HG03060 (cell line): ENCODE measurements at regions not wholly inside any gene's neighbourhood (a gene's known extent, or its start where the extent isn't known, plus 50 kb on each side); places are given as distances from the start of the nearest gene placed in this dataset.
"Not testable (repeated sequence)": the region's sequence is repeated elsewhere in the genome, so short reads cannot be mapped to it uniquely, and the experiment has no call there.

Experiments
- ATAC-seq: cut with Tn5 transposase; IDR thresholded peaks from one replicate; pipeline ENCODE4 v1.9.1; 2021; ENCODE audit warnings: low read depth, moderate number of reproducible peaks; ENCODE audit not compliant: unreplicated experiment

- ATAC-seq, result no peak
Measured at GRCh38 chr3:76310089-76310488, 524.7 kb upstream of the ZNF717 start.

- ATAC-seq, result no peak
Measured at GRCh38 chr3:76310667-76311066, 525.3 kb upstream of the ZNF717 start.

DNA sequence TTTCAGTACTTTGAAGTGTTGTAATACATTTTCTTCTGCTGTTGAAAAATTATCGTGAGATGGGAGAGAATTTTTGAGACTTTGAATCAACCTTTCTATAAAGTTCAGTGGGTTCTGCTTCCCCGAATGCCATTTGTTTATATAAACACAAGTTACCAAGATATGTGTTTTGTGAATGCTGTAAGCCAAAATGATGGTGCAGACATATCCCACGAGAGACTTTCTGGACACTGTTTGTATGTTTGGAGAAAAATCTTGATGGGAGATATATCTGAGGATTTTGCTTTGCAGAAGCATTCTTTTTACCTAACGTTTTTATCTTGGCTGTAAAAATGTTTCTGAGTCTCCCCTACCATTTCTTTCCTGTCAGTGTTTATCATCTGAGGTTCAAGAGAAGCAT, 526.6 kb upstream of the ZNF717 start:
- ATAC-seq, result no peak

GRCh38 chr3:76315906-76316305, 530.6 kb upstream of the ZNF717 start:
- not testable (repeated sequence) for ATAC-seq

GRCh38 chr3:76321614-76322013, 536.3 kb upstream of the ZNF717 start:
- ATAC-seq, result no peak

DNA sequence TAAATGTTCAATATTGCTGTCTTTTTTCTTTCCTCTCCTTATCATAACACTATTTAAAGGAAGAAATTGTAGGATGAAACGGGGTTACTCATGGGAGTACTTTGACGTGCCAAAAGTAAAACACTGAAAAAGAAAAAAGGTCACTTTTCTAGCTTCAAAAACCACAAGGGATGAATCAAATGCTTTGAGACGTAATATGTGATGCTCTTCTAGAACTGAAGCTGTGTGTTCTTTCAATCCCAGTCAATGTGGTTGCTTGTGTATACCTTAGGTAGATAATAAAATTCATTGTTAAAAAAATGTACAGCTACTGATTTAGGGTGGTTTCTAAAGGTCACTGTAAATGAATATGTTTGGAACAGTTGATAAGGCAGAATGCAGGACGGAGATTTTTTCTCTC, 538.8 kb upstream of the ZNF717 start:
- no peak for ATAC-seq

- no peak for ATAC-seq
Measured at GRCh38 chr3:76345878-76346277, 560.5 kb upstream of the ZNF717 start.

- ATAC-seq, result no peak
Measured at GRCh38 chr3:76346690-76347089, 561.3 kb upstream of the ZNF717 start.

DNA sequence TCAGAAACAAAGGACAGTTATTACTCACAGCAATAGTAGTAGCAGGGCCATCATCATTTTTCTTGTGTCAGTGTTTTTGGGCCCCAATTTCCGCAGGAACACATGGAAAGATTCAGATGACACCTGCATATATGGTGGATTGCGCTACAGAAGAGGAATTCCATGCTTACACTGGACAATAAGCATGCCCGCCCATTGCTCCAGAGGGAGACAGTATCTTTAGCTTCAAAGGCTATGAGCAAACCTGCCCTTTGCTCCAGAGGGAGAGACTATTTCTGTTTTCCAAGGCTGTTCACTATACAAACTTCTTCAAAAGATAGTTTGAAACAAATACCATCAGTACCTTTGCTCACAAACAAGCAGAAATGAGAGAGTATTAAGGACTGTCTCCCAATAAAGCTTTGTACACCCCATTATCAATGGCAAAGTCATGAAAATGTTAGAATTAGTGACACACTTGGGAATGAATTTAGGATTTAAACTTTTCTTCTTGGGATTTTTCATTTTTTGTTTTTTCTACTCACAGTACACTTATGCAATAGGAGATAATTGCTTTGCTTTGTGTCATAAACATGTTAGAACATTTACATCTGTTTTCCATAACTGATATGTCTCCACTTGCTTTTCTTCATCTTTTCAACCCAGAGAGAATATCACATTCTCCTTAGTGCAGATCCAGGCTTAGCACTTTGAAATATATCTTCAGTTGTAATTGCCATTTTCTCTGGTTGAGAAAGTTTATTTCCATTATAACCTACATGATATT, 564.5 kb upstream of the ZNF717 start:
- ATAC-seq, result no peak

GRCh38 chr3:76352051-76352450, 566.7 kb upstream of the ZNF717 start:
- no peak for ATAC-seq

GRCh38 chr3:76352511-76353284, 567.3 kb upstream of the ZNF717 start:
- ATAC-seq, result no peak

- ATAC-seq, result no peak
Measured at GRCh38 chr3:76353683-76354082, 568.3 kb upstream of the ZNF717 start.

GRCh38 chr3:76361010-76361409, 575.7 kb upstream of the ZNF717 start:
- no peak for ATAC-seq

GRCh38 chr3:76362643-76363042, 577.3 kb upstream of the ZNF717 start:
- ATAC-seq, result no peak

DNA sequence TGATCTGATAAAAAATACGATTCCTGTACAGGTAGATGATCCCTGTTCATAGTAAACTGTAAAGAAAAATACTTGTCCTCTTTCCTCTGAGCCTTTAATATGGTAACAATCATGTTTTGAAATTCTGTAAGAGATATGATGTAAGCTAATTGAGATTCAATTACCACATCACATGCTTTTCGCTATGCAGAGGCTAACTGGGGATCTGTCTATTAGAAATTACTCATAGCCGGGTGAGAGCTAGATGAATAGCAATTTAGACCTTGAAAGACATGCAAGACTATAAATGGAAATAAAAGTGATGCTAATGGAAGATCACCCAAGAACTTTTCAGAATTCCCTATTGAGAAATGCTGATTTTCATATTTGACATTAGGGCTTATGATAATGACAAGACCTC, 579.9 kb upstream of the ZNF717 start:
- no peak for ATAC-seq

DNA sequence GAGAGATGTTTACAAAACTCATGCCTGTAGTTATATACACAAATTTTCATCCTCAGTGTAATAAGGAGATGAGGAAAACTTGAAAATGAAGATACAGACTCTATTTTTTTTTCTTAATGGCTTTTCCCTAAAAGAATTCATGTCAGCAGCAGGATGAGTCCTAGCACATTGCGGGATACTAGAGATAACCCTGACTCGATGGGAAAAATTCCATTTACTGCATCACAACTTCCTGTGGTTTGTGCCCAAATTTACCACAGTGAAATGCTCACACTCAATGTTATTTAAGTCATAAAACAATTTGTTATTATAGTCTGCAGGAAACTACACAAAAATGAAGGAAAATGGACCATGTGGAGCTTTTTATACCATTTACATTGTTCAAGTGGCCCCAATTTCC, 581.9 kb upstream of the ZNF717 start:
- no peak for ATAC-seq

DNA sequence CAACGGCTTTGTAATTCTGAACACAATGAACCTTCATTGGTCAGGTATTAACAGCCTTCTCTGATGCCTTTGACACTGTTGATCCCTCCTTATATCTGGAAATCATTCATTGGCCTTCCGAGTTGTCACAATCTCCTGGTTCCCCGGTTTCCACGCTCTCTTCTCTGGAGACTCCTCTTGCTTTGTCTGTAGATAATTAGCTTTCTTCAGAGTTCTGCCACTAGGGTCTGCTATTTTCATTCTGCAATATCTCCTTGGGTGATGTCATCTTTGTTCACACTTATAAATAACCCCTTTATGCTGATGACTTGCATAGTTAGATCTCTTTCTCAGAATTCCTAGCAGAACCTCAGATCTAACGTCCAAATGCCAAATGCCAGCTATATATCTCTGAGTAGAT, 583.8 kb upstream of the ZNF717 start:
- ATAC-seq, result no peak

- no peak for ATAC-seq
Measured at GRCh38 chr3:76370749-76371520, 585.6 kb upstream of the ZNF717 start.

DNA sequence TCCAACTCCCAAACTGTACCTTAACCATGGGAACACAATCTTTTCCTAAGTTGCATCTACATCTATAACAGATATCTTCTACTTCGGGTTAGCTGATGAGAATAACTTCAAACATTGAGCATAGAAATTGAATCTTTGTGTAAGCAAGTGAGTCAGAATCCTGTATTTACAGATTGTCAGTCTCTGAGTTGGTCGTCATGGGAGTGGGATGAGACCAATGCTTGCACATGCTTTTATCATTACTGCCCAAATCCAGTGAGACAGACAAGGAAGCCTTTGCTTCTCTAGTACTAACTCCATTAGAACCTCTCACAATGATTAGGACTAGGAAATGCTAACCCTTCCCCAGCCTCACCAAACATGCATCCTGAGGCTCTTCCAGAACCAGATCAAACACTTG, 587.1 kb upstream of the ZNF717 start:
- no peak for ATAC-seq

DNA sequence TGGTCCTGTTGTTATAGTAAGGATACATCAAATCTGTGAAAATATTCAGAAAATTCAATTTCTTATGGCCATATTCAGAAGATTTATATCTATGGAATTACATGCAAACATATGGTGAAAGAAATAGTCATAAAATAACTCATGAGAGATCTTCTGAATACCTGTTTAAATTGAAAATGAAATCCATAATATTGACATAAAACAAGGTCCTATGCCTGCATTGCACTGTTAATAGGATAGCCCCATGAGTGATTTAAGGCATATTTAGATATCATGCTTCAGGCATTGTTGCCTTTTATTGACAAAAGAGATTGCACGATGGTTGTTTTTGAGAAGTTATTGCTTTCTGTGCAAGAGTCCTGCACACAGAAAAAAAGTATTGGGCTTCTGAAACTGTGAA, 591.7 kb upstream of the ZNF717 start:
- ATAC-seq, result no peak

- ATAC-seq, result no peak
Measured at GRCh38 chr3:76378789-76379188, 593.4 kb upstream of the ZNF717 start.
